AG04449 (cell line): ENCODE measurements at regions not wholly inside any gene's neighbourhood (a gene's known extent, or its start where the extent isn't known, plus 50 kb on each side); places are given as distances from the start of the nearest gene placed in this dataset.

Experiments
- CTCF ChIA-PET: fragments of 350-600 bp; formaldehyde crosslinking; extraction: SDS; loops from one replicate; lab custom pipeline; 2021; ENCODE audit warnings: antibody characterized with exemption; lab: Yijun Ruan, JAX
- POLR2A ChIA-PET: fragments of 400-600, 350-600 bp; formaldehyde crosslinking; extraction: SDS; loops from one replicate; lab custom pipeline; 2020; ENCODE audit warnings: antibody characterized with exemption, inconsistent platforms; lab: Yijun Ruan, JAX
- DNase-seq: peaks from one replicate; pipeline ENCODE4 v3.0.0-alpha.2; 2010; ENCODE audit warnings: low read depth, low spot score
- H3K4me3 ChIP-seq: 2 replicates; pipeline ENCODE4 v1.5.1; 2011; ENCODE audit warnings: low read depth, mild to moderate bottlenecking, control low read depth, low read length
- TF ChIP-seq, protein P1 (sequence below): IDR thresholded peaks from one replicate; pipeline ENCODE4 v1.5.1; 2011; ENCODE audit warnings: mild to moderate bottlenecking, moderate library complexity, low read length, control low read depth, inconsistent platforms; ENCODE audit not compliant: insufficient read depth; ENCODE audit errors: missing control alignments

DNA sequence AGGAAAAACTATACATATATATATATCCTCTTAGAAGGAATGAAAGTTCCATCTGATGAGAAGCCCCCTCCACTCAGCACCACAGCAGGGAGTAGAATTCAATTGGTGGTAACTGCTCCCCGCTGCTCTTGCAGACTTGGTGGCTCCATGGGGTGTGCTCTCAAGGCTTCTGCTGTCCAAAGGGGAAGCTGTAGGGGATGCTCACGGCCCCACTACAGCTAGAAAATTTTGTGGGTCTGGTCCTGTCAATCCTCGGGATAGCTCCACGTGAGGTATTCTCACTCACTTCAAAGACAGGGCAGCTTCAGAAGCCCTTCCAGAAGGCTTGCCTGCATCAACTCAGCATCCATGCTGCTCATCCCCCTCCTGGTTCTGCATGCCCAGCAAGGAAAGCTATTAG lies 247.2 kb downstream of the CETN3 start:
- ChIA-PET POLR2A (no interaction called here), CTCF (interaction anchor here (2.9 kb wide), 1 partner anchor 1434 kb away, joined by 17 read pairs; no protein-coding TSS in a partner anchor)
- no peak for DNase-seq
- no peak overlapping the region for H3K4me3 ChIP-seq
- TF ChIP-seq, protein P1, sequence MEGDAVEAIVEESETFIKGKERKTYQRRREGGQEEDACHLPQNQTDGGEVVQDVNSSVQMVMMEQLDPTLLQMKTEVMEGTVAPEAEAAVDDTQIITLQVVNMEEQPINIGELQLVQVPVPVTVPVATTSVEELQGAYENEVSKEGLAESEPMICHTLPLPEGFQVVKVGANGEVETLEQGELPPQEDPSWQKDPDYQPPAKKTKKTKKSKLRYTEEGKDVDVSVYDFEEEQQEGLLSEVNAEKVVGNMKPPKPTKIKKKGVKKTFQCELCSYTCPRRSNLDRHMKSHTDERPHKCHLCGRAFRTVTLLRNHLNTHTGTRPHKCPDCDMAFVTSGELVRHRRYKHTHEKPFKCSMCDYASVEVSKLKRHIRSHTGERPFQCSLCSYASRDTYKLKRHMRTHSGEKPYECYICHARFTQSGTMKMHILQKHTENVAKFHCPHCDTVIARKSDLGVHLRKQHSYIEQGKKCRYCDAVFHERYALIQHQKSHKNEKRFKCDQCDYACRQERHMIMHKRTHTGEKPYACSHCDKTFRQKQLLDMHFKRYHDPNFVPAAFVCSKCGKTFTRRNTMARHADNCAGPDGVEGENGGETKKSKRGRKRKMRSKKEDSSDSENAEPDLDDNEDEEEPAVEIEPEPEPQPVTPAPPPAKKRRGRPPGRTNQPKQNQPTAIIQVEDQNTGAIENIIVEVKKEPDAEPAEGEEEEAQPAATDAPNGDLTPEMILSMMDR: no peak

DNA sequence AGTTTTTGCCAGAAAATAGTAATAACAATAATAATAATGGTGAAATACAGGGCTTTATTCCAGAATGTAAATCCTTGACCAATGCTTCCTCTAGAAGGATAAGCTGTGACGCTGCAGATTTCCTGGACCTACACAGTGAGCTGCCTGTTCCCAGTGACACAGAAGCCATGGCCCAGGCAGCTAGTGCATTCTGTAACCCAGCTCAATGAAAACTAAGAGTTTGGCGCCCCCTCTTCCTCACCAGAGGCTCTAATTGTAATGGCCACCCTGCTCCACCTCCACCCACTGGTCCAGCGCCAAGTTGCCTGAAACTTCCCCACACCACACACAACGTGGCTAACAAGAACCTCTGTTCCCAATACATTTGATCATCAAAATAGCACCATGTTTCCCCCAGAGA lies 248.1 kb downstream of the CETN3 start:
- DNase-seq: no peak
- no peak overlapping the region for H3K4me3 ChIP-seq
- TF ChIP-seq, protein P1: peak; percentile 19
- ChIA-PET CTCF (interaction anchor here (1.0 to 2.9 kb wide), 4 partner anchors 180 to 1435 kb away, joined by 3 to 17 read pairs (median 4); no protein-coding TSS in a partner anchor), POLR2A (interaction anchor here (0.7 kb wide), 1 partner anchor 513 kb away, joined by 3 read pairs; no protein-coding TSS in a partner anchor)

DNA sequence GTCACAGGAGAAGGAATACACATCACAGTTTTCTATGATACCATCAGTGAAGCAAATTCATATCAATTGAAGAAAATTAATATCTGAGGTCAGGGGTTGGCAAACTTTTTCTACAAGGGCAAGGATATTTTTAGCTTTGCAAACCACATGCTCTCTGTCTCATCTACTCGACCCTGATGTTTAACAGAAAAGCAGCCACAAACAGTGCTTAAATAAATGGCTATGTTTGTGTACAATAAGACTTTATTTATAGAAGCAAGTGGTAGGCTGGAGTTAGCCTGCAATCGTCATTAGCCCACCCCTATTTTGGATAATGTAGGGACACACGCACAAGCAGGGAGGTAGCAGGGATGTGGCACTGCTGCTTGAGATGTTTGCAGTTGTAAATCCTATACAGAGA lies 251.4 kb downstream of the CETN3 start:
- no peak for DNase-seq
- TF ChIP-seq, protein P1: no peak
- POLR2A ChIA-PET: no interaction called here
- H3K4me3 ChIP-seq: no peak overlapping the region
- CTCF ChIA-PET: no interaction called here

DNA sequence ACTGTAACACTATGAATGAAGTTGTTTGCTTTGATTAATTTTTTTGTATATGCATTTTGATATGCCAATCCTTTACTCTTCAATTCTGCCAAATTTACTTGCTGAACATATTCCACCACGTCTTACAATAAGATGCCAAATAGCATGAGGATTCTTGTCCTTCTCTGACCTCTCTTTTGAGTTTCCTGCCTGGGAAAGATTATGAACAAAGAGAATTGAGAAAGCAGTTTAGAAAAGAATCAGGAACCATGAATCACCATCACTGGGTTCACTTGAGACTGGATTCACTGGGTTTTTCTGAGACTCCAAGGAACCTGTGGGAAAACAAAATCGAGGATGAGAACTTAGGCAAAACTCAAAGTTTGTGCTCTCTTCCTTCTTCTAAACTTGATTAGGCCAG lies 256.5 kb downstream of the CETN3 start:
- POLR2A ChIA-PET: no interaction called here
- DNase-seq: no peak
- CTCF ChIA-PET: no interaction called here
- TF ChIP-seq, protein P1: no peak
- no peak overlapping the region for H3K4me3 ChIP-seq

DNA sequence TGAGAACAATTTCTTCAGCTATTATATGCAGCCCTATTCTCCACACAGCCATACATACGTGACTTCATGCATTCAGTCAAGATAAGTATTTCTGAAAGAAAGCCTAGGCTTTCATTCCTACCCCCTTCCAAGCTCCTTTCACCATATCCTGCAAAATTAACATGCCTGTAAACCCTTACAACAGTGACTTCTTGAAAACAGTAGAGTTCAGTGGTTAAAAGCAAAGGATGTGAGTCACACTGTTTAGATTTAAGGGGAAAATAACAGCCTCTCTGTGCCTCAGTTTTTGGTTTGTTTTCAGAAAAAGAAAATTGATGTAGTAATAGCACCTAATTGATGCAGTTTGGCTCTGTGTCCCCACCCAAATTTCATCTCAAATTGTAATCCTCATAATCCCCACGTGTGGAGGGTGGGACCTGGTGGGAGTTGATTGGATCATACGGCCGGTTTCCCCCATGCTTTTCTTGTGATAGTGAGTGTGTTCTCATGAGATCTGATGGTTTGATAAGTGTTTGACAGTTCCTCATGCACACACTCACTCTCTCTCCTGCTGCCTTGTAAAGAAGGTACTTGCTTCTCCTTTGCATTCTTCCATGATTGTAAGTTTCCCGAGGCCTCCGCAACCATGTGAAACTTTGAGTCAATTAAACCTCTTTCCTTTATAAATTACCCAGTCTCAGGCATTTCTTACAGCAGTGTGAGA lies 264.8 kb downstream of the CETN3 start:
- POLR2A ChIA-PET: no interaction called here
- CTCF ChIA-PET: no interaction called here

DNA sequence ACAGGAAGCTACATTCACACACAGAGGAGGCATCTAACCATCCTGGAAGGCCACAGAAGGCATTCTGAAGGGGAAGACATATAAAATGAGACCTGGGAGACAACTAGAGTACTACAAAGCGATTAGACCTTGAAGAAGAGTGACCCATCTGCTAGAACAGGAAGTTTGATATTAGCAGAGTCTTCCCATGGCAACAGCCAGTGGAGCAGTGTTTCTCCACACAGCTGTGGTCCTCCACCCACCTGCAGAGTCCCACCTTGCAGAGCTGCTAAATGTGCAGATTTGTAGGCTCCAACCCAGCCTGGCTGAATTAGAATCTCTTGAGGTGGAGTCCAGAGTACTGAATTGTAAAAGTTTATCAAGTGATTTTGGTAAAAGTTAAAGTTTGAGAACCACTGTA lies 267.0 kb downstream of the CETN3 start:
- DNase-seq: no peak
- no peak overlapping the region for H3K4me3 ChIP-seq
- POLR2A ChIA-PET: no interaction called here
- CTCF ChIA-PET: no interaction called here
- TF ChIP-seq, protein P1: no peak

More for the DNA sequence above, 264.8 kb downstream of the CETN3 start:
- TF ChIP-seq, protein P1: no peak
- H3K4me3 ChIP-seq: no peak overlapping the region
- DNase-seq: no peak
